A549 (cell line): ENCODE measurements at regions not wholly inside any gene's neighbourhood (a gene's known extent, or its start where the extent isn't known, plus 50 kb on each side); places are given as distances from the start of the nearest gene placed in this dataset.

ENCODE experiments used
- ATAC-seq, 2 experiments: fragments of 200-7000 bp in 1 of 2; fragments of >200 bp in 1 of 2; cut with Nextera tagmentation in 1 of 2; cut with Tn5 transposase in 1 of 2; 3 replicates each; pipeline versions ENCODE4 v1.8.0 to v1.9.1; 2018 to 2020; ENCODE audit warnings: mild to moderate bottlenecking in 1 of 2, moderate library complexity in 1 of 2
- CTCF ChIA-PET: fragments of 300-600 bp; sonication (Branson Sonifier 250); formaldehyde crosslinking; extraction: SDS; loops from one replicate; lab custom pipeline; 2021; ENCODE audit warnings: antibody characterized with exemption, inconsistent platforms; lab: Yijun Ruan, JAX
- POLR2A ChIA-PET: fragments of 350-600 bp; formaldehyde crosslinking; extraction: SDS; loops from one replicate; lab custom pipeline; 2021; ENCODE audit warnings: antibody characterized with exemption, inconsistent platforms; lab: Yijun Ruan, JAX
- DNase-seq, 2 experiments: peaks; one replicate each; pipeline versions ENCODE4 v3.0.0 to v3.0.0-alpha.2; 2011 to 2016; ENCODE audit warnings: low read depth in 1 of 2, low spot score in 1 of 2
- FAIRE-seq: peaks from 2 replicates; lab custom pipeline; 2011; peaks lifted over from hg19 to GRCh38; lab: Jason Lieb, UNC
- H3K27ac ChIP-seq, 2 experiments: fragments of >200 bp; sonication (Bioruptor Twin); formaldehyde crosslinking; 3 replicates each; pipeline ENCODE4 v1.5.1; 2016 to 2017
- H3K4me1 ChIP-seq: fragments of >200 bp; sonication (Bioruptor Twin); formaldehyde crosslinking; 3 replicates; pipeline ENCODE4 v1.6.1; 2016
- H3K4me2 ChIP-seq: fragments of >200 bp; sonication (Bioruptor Twin); formaldehyde crosslinking; 3 replicates; pipeline ENCODE4 v1.6.1; 2016
- H3K4me3 ChIP-seq: fragments of >200 bp; sonication (Bioruptor Twin); formaldehyde crosslinking; 3 replicates; pipeline ENCODE4 v1.5.1; 2016
- H3K9me3 ChIP-seq: fragments of >200 bp; sonication (Bioruptor Twin); formaldehyde crosslinking; 3 replicates; pipeline ENCODE4 v1.6.1; 2016
- CBX2 ChIP-seq: fragments of 200-600 bp; sonication (generic); IDR thresholded peaks from 2 replicates; pipeline ENCODE4 v1.6.1; 2016; ENCODE audit warnings: low read depth, mild to moderate bottlenecking, borderline replicate concordance
- CHD4 ChIP-seq: fragments of 200-600 bp; sonication (generic); IDR thresholded peaks from 2 replicates; pipeline ENCODE4 v1.6.1; 2016; ENCODE audit warnings: antibody characterized with exemption, mild to moderate bottlenecking, borderline replicate concordance
- E2F6 ChIP-seq: IDR thresholded peaks from 2 replicates; pipeline ENCODE4 v1.6.1; 2012; ENCODE audit warnings: low read depth, borderline replicate concordance
- FOSL2 ChIP-seq, 2 experiments: fragments of 450-650 bp in 1 of 2; fragments of >200 bp in 1 of 2; sonication (Bioruptor Twin) in 1 of 2; formaldehyde crosslinking; IDR thresholded peaks; 2 replicates each; pipeline versions ENCODE4 v1.5.0 to v1.6.1; 2016 to 2020; ENCODE audit warnings: mild to moderate bottlenecking in 1 of 2, moderate library complexity in 1 of 2
- FOXS1 ChIP-seq: fragments of 250-450 bp; sonication (Bioruptor Pico); IDR thresholded peaks from 2 replicates; pipeline ENCODE4 v1.5.0; 2020; ENCODE audit warnings: mild to moderate bottlenecking, moderate library complexity
- HDAC2 ChIP-seq: fragments of 200-600 bp; sonication (generic); IDR thresholded peaks from 2 replicates; pipeline ENCODE4 v1.6.1; 2016
- HMGXB4 ChIP-seq: fragments of 250-450 bp; sonication (Bioruptor Pico); IDR thresholded peaks from 2 replicates; pipeline ENCODE4 v1.5.0; 2021; ENCODE audit warnings: mild to moderate bottlenecking, moderate library complexity, borderline replicate concordance
- JUN ChIP-seq, 2 experiments: fragments of >200 bp; sonication (Bioruptor Twin); formaldehyde crosslinking; IDR thresholded peaks; 2 replicates in 1 of 2; 3 replicates in 1 of 2; pipeline ENCODE4 v1.6.1; 2016 to 2017
- KDM1A ChIP-seq: fragments of 200-600 bp; sonication (generic); IDR thresholded peaks from 2 replicates; pipeline ENCODE4 v1.6.1; 2016; ENCODE audit warnings: low read depth, mild to moderate bottlenecking
- NFE2L2 ChIP-seq: fragments of 150-350 bp; conservative IDR thresholded peaks from 2 replicates; pipeline ENCODE4 v1.6.1; 2014; ENCODE audit warnings: low read length
- POLR2AphosphoS2 ChIP-seq: conservative IDR thresholded peaks from 2 replicates; pipeline ENCODE4 v1.6.1; 2012; ENCODE audit warnings: low read length, improper control_type of control experiment, inconsistent platforms
- RCOR1 ChIP-seq: fragments of 150-350 bp; IDR thresholded peaks from 2 replicates; pipeline ENCODE4 v1.6.1; 2014; ENCODE audit warnings: antibody characterized with exemption, low read length, low read depth
- REST ChIP-seq: fragments of 200-600 bp; sonication (generic); IDR thresholded peaks from 2 replicates; pipeline ENCODE4 v1.6.1; 2016; ENCODE audit warnings: antibody characterized with exemption, mild to moderate bottlenecking, moderate library complexity
- RFX5 ChIP-seq: fragments of 450-650 bp; IDR thresholded peaks from 2 replicates; pipeline ENCODE4 v1.7.1; 2014; ENCODE audit warnings: antibody characterized with exemption, mild to moderate bottlenecking, moderate library complexity
- SMC3 ChIP-seq: fragments of >200 bp; sonication (Bioruptor Twin); formaldehyde crosslinking; IDR thresholded peaks from 3 replicates; pipeline ENCODE4 v1.6.1; 2018; ENCODE audit warnings: inconsistent platforms
- TP53 ChIP-seq: fragments of 250-450 bp; sonication (Bioruptor Pico); IDR thresholded peaks from 2 replicates; pipeline ENCODE4 v1.5.0; 2021; ENCODE audit warnings: mild to moderate bottlenecking, moderate library complexity
- ZNF302 ChIP-seq: fragments of 250-450 bp; sonication (Bioruptor Pico); IDR thresholded peaks from 2 replicates; pipeline ENCODE4 v1.9.0; 2021; ENCODE audit warnings: inconsistent platforms, mild to moderate bottlenecking, moderate library complexity
- WGBS: methylation state at CpG from one replicate; pipeline ENCODE4 v1.1.6; 2017; ENCODE audit errors: missing lambda C conversion rate; 5-methylcytosine and 5-hydroxymethylcytosine counted together
- TF ChIP-seq, protein P1 (sequence below): fragments of >200 bp; sonication (Bioruptor Twin); formaldehyde crosslinking; IDR thresholded peaks from 2 replicates; pipeline ENCODE4 v1.6.1; 2016

GRCh38 chr6:159513074-159513720 lies 179.8 kb downstream of the SOD2 start:
- TF ChIP-seq CBX2: no peak
- no peak for TF ChIP-seq CHD4
- TF ChIP-seq JUN (IDR thresholded peaks at IDR 0.05): no peak
- TF ChIP-seq KDM1A: no peak
- no peak for TF ChIP-seq E2F6
- TF ChIP-seq NFE2L2: no peak
- TF ChIP-seq HMGXB4 (CRISPR knock-in tag): no peak
- no peak for TF ChIP-seq FOXS1 (CRISPR knock-in tag)
- no peak for TF ChIP-seq SMC3
- no peak for TF ChIP-seq RCOR1
- ATAC-seq (no peak), FAIRE-seq (no peak), DNase-seq (no peak)
- no peak overlapping the region for H3K4me3 ChIP-seq
- no peak overlapping the region for H3K27ac ChIP-seq
- POLR2A ChIA-PET: no interaction called here
- WGBS: 25% methylated on average over 4 of the region's 7 CpGs
- CTCF ChIA-PET: no interaction called here
- no peaks in the 10 kb centered on the region for H3K4me1 ChIP-seq
- H3K9me3 ChIP-seq: no peaks in the 10 kb centered on the region
- no peak overlapping the region for H3K4me2 ChIP-seq

DNA sequence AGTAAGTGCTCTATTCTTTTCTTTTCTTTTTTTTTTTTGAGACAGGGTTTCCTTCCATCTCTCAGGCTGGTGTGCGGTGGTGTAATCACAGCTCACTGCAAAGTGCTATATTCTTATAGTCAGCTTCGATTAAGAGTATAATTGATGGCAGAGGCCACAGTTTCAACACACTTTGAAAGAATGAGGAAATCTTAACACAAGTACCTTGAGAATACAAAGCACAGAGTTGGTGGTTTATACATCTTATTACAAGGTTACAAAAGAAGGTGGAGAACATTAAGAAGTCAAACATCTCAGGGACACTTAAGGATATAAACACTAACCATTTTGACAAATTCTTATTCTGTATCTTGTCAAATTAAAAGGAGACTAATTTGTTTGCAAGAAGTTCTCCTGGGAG lies 180.5 kb downstream of the SOD2 start:
- POLR2A ChIA-PET: no interaction called here
- no peak overlapping the region for H3K4me3 ChIP-seq
- DNase-seq (no peak), ATAC-seq (no peak), FAIRE-seq (no peak)
- H3K4me1 ChIP-seq: no peaks in the 10 kb centered on the region
- H3K4me2 ChIP-seq: no peak overlapping the region
- TF ChIP-seq ZNF302 (CRISPR knock-in tag) (no peak), RCOR1 (no peak), RFX5 (no peak), CBX2 (no peak), POLR2AphosphoS2 (no peak), REST (no peak), FOSL2 (IDR thresholded peaks at IDR 0.05) (no peak), FOSL2 (CRISPR knock-in tag; IDR thresholded peaks at IDR 0.05) (no peak), HDAC2 (no peak)
- TF ChIP-seq, protein P1, sequence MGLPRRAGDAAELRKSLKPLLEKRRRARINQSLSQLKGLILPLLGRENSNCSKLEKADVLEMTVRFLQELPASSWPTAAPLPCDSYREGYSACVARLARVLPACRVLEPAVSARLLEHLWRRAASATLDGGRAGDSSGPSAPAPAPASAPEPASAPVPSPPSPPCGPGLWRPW: no peak
- CTCF ChIA-PET: no interaction called here
- 7% methylated on average over 2 of the region's 2 CpGs for WGBS
- H3K9me3 ChIP-seq: no peaks in the 10 kb centered on the region
- no peak overlapping the region for H3K27ac ChIP-seq

DNA sequence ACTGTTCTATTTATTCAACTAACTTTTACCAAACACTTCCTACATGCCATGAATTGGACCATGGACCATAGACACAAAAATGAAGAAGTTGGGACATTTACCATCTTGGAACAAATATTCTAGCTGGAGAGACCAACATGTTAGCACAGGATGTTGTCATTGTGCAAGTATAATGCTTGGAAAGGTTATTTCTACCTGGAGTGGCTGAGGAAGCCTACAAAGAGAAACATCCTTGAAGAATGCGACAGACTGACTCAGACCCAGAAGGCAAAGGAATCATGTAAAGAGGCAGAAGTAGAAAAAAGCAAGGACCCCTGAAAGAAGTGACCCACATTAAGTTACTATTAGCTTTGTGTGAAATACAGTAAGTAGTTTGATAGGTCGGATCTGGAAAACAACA lies 180.9 kb downstream of the SOD2 start:
- H3K9me3 ChIP-seq: no peaks in the 10 kb centered on the region
- WGBS: 3% methylated on average over 2 of the region's 2 CpGs
- DNase-seq (no peak), ATAC-seq (no peak), FAIRE-seq (no peak)
- no peak for TF ChIP-seq TP53 (CRISPR knock-in tag)
- H3K27ac ChIP-seq: no peak overlapping the region
- CTCF ChIA-PET: no interaction called here
- H3K4me1 ChIP-seq: no peaks in the 10 kb centered on the region
- H3K4me3 ChIP-seq: no peak overlapping the region
- H3K4me2 ChIP-seq: no peak overlapping the region
- POLR2A ChIA-PET: no interaction called here
